Stimulated activated CD8-positive, alpha-beta memory T cell treated with anti-CD3 and anti-CD28 coated beads, Interleukin-15, amount 100 ng/mL, for 24 hours (primary cell): ENCODE measurements at regions not wholly inside any gene's neighbourhood (a gene's known extent, or its start where the extent isn't known, plus 50 kb on each side); places are given as distances from the start of the nearest gene placed in this dataset.
"Not testable (repeated sequence)": the region's sequence is repeated elsewhere in the genome, so short reads cannot be mapped to it uniquely, and the experiment has no call there.

Source experiments
- DNase-seq: peaks from one replicate; pipeline ENCODE4 v3.0.0-alpha.2; 2020; ENCODE audit warnings: low read depth

DNA sequence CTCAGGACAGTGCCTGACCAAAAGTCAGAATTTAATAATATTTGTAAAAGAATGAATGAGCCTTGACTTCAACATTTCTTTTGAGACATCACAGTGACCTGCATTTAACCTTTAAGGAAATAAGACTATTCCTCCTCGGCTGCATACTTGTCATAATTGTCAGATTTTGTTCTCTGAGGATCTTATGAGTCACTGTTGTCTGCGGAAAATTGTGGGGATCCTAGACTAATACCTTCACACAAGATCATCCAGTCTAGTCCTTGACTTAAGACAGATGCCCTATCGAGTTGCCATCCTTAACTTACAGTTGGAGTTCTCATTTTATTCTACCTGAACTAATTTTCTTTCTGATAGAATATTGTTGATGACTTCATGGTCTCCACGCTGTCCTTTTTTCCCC is 198.4 kb downstream of the DLEU7 start:
- no peak for DNase-seq

DNA sequence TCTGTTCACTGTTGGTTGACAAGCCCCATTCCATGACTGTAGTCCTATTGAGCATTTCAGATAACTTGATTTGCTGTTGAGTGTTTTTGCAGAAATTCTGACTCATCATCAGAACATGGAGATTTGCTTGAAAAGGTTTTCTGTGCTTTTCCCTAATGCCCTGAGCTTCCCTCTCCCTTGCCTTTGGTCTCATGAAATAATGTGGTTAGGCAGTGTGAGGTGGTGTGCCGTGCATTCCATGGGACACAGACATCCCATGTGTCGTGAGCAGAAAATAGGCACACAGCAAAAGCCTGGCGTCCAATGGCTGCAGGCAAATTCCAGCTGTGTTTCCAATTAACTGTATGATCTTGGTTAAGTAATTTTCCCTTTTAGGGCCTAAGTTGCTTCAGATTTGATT is 197.4 kb downstream of the DLEU7 start:
- DNase-seq = no peak

DNA sequence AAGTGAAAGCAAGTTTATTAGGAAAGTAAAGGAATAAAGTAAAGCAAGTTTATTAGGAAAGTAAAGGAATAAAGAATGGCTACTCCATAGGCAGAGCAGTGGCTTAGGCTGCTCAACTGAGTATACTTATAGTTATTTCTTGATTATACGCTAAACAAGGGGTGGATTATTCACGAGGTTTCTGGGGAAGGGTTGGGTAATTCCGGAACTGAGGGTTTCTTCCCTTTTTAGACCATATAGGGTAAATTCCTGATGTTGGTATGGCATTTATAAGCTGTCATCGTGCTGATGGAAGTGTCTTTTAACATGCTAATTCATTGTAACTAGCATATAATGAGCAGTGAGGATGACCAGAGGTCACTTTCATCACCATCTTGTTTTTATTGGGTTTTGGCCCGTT is 194.3 kb downstream of the DLEU7 start:
- no peak for DNase-seq

GRCh38 chr13:50650592-50651504 is 192.6 kb downstream of the DLEU7 start:
- DNase-seq = no peak

DNA sequence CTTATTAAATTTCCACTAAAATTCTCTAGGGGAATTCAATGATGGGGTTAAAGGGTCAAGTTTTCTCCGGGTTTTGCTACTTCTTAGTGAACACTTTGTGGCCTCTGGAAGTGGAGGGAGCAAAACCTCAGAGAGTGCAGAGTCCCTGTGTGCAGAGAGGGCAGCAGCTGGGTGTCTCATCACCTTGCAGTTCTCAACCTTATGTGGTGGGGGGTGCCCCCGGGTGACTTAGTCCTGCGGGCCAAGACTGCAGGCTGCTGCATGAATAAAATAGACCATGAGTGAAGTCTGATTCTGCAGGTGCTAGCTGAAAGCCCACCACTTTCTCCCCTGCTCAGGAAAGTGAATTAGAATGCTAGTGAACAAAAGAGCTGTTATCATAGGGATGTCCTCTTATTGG is 191.6 kb downstream of the DLEU7 start:
- no peak for DNase-seq

GRCh38 chr13:50654331-50654730 is 189.2 kb downstream of the DLEU7 start:
- no peak for DNase-seq

DNA sequence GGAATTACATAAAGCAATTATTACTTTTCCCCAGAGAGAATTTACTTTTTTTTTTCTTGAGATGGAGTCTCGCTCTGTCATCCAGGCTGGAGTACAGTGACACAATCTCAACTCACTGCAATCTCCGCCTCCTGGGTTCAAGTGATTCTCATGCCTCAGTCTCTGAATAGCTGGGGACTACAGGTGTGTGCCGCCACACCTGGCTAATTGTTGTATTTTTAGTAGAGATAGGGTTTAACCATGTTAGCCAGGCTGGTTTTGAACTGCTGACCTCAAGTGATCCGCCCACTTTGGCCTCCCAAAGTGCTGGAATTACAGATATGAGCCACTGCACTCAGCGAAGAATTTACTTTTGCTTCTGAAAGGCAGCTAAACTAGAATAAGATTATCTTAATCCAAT is 181.6 kb downstream of the DLEU7 start:
- not testable (repeated sequence) for DNase-seq

DNA sequence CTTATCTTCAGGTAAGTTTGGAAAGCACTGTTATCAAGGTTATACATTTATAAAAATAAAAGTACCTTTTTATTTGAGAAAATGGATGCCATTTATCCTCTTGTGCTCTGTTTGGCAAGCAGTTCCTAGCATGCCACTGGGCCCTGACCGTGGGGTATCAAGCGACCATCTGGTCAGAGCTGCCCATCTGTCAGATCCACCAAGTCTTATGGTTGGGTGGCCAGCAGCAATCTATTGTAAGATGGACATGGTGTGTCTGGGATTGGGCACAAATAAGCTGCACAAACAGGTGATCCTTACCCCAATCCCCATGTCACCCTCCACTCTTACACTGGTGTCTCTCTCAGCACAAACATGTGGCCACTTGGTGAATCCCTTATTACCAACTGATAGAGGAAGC is 178.5 kb downstream of the DLEU7 start:
- no peak for DNase-seq

- no peak for DNase-seq
Observed at GRCh38 chr13:50668049-50668448, 175.4 kb downstream of the DLEU7 start.

DNA sequence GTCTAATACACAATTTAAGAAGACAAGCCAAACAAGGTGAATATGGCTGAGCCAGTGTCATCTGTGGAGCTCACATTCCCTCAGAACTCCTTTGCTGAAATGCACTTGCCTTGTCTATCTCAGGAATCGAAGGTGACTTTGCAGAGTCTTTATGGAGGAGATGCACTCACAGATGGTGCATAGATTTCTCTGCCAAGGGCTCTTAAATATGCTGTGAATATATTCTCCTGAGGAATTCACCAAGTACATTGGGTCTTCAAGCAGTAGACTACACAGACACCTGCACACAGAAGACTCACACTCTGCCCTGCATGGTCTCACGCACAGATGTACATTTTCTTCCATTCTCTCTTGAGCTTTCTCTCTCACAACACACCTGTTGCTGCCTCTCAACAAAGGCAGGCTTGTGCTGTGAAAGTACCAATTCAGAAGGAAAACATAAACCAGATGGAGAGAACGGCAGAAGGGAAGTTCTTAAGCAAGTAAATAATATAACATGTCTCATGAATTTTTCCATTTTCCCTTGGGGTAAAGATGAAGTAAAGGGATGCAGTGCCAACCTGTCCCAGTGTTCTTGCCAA is 174.7 kb downstream of the DLEU7 start:
- no peak for DNase-seq

GRCh38 chr13:50670272-50670671 is 173.2 kb downstream of the DLEU7 start:
- no peak for DNase-seq

GRCh38 chr13:50670847-50671496 is 172.5 kb downstream of the DLEU7 start:
- no peak for DNase-seq

DNA sequence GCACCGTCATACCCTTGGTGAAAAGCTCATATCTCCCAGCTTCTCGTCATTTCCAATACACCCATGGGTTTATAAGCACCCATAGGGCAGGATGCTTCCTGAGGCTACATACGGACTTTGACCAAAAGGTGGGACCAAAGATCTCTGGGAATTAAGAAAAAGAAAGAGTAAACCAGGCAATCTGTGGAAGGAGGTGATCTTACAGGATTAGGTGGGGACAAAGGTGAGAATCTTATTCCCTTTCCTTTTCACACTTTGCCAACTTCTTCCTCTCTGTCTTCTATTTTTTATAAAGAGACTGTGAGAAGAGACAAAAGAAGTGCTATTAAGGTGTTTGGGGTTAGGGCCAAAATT is 172.0 kb downstream of the DLEU7 start:
- DNase-seq = no peak

DNA sequence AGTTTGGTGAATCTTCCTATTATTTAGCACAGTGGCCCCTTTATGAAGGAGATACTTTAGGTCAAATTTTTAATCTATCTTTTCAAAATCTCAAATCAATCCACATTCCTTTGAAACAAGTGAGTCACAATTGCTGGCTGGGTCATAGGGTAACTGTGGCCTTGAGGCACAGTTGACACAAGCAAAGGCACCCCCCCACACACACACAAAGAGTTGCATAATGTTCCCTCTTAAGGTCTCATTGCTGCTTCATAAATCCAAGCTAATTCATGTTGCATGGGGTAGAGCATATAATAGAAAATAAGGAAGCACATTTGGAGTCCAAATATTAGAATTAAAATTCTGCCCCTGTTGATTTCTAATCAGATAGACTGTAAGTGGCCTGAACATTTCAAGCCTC is 171.5 kb downstream of the DLEU7 start:
- no peak for DNase-seq

DNA sequence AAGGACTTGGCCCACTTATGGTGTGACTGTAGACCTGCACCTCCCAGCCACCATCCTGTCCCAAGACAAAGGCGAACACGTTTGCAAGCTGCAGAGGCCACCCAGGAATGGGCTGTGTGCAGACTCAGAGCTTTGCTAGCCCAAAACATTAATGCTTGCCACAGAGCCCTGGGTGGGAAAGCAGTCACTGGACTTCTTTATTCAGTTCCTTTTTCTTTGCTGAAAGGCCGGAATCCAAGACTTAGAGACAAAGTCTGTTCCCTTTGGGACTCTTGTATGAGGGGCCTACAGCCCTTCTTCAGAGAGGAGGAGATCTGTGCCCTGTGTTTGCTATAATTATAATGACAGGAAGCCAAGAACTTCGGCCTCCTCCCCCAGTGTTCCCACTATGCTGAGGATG is 167.8 kb downstream of the DLEU7 start:
- no peak for DNase-seq

- no peak for DNase-seq
Observed at GRCh38 chr13:50676602-50677001, 166.9 kb downstream of the DLEU7 start.

GRCh38 chr13:50677258-50677657 is 166.2 kb downstream of the DLEU7 start:
- no peak for DNase-seq

DNA sequence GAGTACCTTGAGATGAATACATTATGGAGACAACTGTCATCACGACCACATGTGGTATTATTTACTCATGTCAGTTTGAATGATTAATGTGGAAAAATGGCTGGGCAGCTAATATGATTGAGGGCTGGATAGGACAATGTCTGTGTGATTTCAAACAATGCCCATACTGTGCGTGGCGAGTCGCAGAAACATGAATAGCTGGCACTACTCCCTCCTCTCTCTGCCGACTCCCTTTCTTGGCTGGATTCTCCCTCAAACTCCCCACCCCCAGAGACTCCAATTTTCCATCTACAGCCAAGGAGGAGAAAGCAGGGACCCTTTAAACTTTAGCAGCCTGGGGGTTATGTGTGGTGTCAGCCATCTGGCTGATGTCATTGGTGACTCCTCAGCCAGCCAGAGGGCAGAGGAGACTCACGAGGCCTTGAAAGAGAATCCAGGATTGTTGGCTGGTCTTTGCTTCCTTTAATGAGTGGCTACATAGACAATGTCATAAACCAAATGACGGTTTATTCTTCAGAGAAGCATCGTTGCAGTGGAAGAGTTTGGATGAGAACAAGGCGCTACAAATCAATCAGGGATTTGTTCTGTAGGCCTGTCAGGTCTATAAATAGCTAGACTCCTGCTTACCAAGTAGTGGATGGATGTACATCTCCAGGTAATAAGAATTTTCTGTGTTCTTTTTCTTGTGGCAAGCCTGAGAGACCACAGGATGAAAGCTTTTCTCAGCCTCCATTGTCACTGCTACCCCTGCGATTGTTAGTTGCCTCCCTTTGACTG is 165.6 kb downstream of the DLEU7 start:
- DNase-seq = no peak

DNA sequence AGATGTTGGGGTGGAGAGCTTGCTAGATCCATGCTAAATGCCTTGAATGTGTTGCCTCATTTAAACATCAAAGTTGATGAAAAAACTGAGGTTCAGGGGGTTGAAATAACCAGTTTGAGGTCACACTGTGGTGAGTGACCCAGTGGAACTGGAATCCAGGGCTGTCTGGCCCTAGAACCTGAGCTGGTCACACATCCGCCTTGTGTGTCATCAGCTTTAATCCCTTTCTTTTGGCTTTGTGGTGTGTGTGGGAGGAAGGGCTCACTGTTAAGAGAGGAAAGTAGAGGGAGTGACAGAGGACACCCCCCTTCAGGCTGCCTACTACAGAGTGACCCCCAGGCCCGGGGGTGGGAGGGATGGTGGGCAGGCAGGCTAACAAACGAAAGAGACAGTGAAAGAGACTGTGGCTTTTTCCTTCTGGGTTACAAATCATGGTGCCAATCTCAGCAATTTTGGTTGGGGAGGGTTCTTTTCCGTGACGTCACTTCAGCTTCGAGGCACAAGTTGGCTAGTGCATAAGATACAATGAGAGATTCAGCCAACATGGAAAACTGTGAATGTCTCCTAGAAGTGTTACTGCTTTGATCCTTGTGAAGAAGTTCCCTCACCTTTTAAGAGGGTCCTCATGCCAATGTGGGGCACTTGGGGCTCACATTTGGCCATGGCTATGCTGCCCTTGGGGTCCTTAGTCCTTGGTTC is 164.9 kb downstream of the DLEU7 start:
- no peak for DNase-seq

- no peak for DNase-seq
Observed at GRCh38 chr13:50679321-50679720, 164.2 kb downstream of the DLEU7 start.

GRCh38 chr13:50682002-50682401 is 161.5 kb downstream of the DLEU7 start:
- no peak for DNase-seq

DNA sequence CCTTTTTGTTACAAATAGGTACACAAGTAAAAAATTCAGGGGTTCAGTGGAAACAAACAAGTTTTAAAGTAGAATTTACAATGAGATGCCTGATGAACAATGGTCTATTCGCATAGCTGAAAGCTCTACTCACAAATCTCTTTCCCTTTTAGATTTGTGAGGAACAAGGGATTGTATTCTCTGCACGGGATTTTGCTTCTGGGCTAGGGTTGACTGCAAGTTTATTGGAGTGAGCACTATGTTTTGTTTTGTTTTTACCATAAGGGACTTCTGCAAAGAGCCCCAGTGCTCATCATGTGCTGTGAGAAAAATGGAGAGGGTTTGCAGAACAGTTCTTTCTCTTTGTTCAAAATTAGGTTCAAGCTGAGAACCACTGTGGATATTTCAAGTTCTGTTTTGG is 160.5 kb downstream of the DLEU7 start:
- no peak for DNase-seq
